ENCODE measurements at regions not wholly inside any gene's neighbourhood (a gene's known extent, or its start where the extent isn't known, plus 50 kb on each side); places are given as distances from the start of the nearest gene placed in this dataset.

GRCh38 chr16:82260212-82260795 lies 90.3 kb upstream of the MPHOSPH6 start:
- no peak for TF ChIP-seq POLR2AphosphoS5 (IDR thresholded peaks at IDR 0.05; ENCODE audit: low read depth, low read length)
- TF ChIP-seq SIN3A (IDR thresholded peaks at IDR 0.05; ENCODE audit: borderline replicate concordance, insufficient read depth, low read depth, low read length) = no peak
- TF ChIP-seq TCF7L2 (IDR thresholded peaks at IDR 0.05; ENCODE audit: low read depth, low read length) = no peak
- TF ChIP-seq CTCF (IDR thresholded peaks at IDR 0.05) = no peak
- ChIA-PET POLR2A (no interaction called here), CTCF (no interaction called here)
- Histone ChIP-seq H3K36me3 (ENCODE audit: control insufficient read depth, insufficient read depth, low read length) (no peaks in the 10 kb centered on the region), H3K27me3 (ENCODE audit: control insufficient read depth, insufficient read depth, low read length) (peaks cover 4% of the 10 kb centered on the region; the same call in 1 of the 2 replicates), H3K4me1 (ENCODE audit: control insufficient read depth, insufficient read depth, low read length) (no peaks in the 10 kb centered on the region), H3K4me3 (ENCODE audit: low read depth in 2 of 2, low read length in 2 of 2) (no peak overlapping the region), H3K27ac (ENCODE audit: low read length) (no peak overlapping the region), H3K9me3 (ENCODE audit: control insufficient read depth, insufficient read depth, low read depth, low read length) (no peaks in the 10 kb centered on the region)
- in situ Hi-C loops (cut with HindIII; ENCODE audit: low pct_unique_long_range_greater_than_20kb, low sequenced_read_pairs) = no loop called here
- intact Hi-C loops (cut with micrococcal nuclease; ENCODE audit: unreplicated experiment) = loop anchor here (5.0 to 10.0 kb wide), 4 partner anchors 197 to 474 kb away; no protein-coding TSS in a partner anchor
- ATAC-seq (no peak), DNase-seq (ENCODE audit: low read depth, low spot score) (no peak)
- BruUV-seq (replicated peaks) = no TSS peak

GRCh38 chr16:82259731-82260130 lies 89.7 kb upstream of the MPHOSPH6 start:
- TF ChIP-seq CTCF (IDR thresholded peaks at IDR 0.05) (no peak), REST (IDR thresholded peaks at IDR 0.05; ENCODE audit: insufficient read depth in 1 of 2, low read depth in 2 of 2, low read length in 1 of 2) (no peak), POLR2AphosphoS5 (IDR thresholded peaks at IDR 0.05; ENCODE audit: low read depth, low read length) (no peak), SIN3A (IDR thresholded peaks at IDR 0.05; ENCODE audit: borderline replicate concordance, insufficient read depth, low read depth, low read length) (no peak), TCF7L2 (IDR thresholded peaks at IDR 0.05; ENCODE audit: low read depth, low read length) (no peak)
- DNase-seq (ENCODE audit: low read depth, low spot score) (no peak), ATAC-seq (no peak)
- intact Hi-C loops (cut with micrococcal nuclease; ENCODE audit: unreplicated experiment) (loop anchor here (5.0 to 10.0 kb wide), 4 partner anchors 198 to 475 kb away; no protein-coding TSS in a partner anchor), in situ Hi-C loops (cut with HindIII; ENCODE audit: low pct_unique_long_range_greater_than_20kb, low sequenced_read_pairs) (no loop called here)
- POLR2A ChIA-PET = no interaction called here
- no TSS peak for BruUV-seq (replicated peaks)
- Histone ChIP-seq H3K27ac (ENCODE audit: low read length) (no peak overlapping the region), H3K4me3 (ENCODE audit: low read depth in 2 of 2, low read length in 2 of 2) (no peak overlapping the region), H3K9me3 (ENCODE audit: control insufficient read depth, insufficient read depth, low read depth, low read length) (no peaks in the 10 kb centered on the region), H3K4me1 (ENCODE audit: control insufficient read depth, insufficient read depth, low read length) (no peaks in the 10 kb centered on the region), H3K36me3 (ENCODE audit: control insufficient read depth, insufficient read depth, low read length) (no peaks in the 10 kb centered on the region), H3K27me3 (ENCODE audit: control insufficient read depth, insufficient read depth, low read length) (peaks cover 4% of the 10 kb centered on the region; the same call in 1 of the 2 replicates)
- CTCF ChIA-PET = no interaction called here
